K562 (cell line): ENCODE measurements at regions not wholly inside any gene's neighbourhood (a gene's known extent, or its start where the extent isn't known, plus 50 kb on each side); places are given as distances from the start of the nearest gene placed in this dataset.

Experiments
- KHSRP ChIP-seq: fragments of 450-650 bp; IDR thresholded peaks from 2 replicates; pipeline ENCODE4 v1.6.1; 2017
- ZBTB11 ChIP-seq, 3 experiments: fragments of 200-800 bp in 1 of 3; fragments of 250-450 bp in 1 of 3; fragments of 450-650 bp in 1 of 3; sonication (Bioruptor Pico) in 1 of 3; sonication (Bioruptor generic) in 1 of 3; formaldehyde crosslinking in 1 of 3; IDR thresholded peaks; 2 replicates each; pipeline versions ENCODE4 v1.6.1 to v1.8.0; 2016 to 2022; ENCODE audit warnings: mild to moderate bottlenecking in 2 of 3, missing genetic modification characterization in 2 of 3, missing compliant biosample characterization in 1 of 3, moderate library complexity in 1 of 3
- ZBTB40 ChIP-seq, 2 experiments: fragments of 450-650 bp in 1 of 2; sonication (generic) in 1 of 2; formaldehyde crosslinking in 1 of 2; IDR thresholded peaks; 2 replicates each; pipeline versions ENCODE4 v1.7.1 to v1.9.0; 2016 to 2022; ENCODE audit warnings: inconsistent platforms in 1 of 2, mild to moderate bottlenecking in 1 of 2, missing genetic modification reagents in 1 of 2
- ZNF263 ChIP-seq: sonication (generic); formaldehyde crosslinking; IDR thresholded peaks from 2 replicates; pipeline ENCODE4 v1.8.0; 2022; ENCODE audit warnings: mild to moderate bottlenecking, missing genetic modification reagents, borderline replicate concordance
- ZNF407 ChIP-seq: fragments of 450-650 bp; IDR thresholded peaks from 2 replicates; pipeline ENCODE4 v1.6.1; 2016; ENCODE audit warnings: low read depth
- ZNF707 ChIP-seq: fragments of 250-450 bp; sonication (Bioruptor Pico); conservative IDR thresholded peaks from 2 replicates; pipeline ENCODE4 v1.8.0; 2022; ENCODE audit warnings: inconsistent platforms, mild to moderate bottlenecking, moderate library complexity

GRCh38 chr13:99743094-99743493, 228.5 kb downstream of the ZIC5 start (continued):
- TF ChIP-seq ZNF407: no peak
- no peak for TF ChIP-seq ZBTB40 (IDR thresholded peaks at IDR 0.05)
- TF ChIP-seq ZBTB40 (CRISPR knock-in tag; IDR thresholded peaks at IDR 0.05): no peak
- TF ChIP-seq ZNF263 (CRISPR knock-in tag): no peak
- TF ChIP-seq KHSRP: no peak
- TF ChIP-seq ZBTB11 (CRISPR knock-in tag; IDR thresholded peaks at IDR 0.05): no peak
- no peak for TF ChIP-seq ZNF707
